IMR-90 (cell line): ENCODE measurements at regions not wholly inside any gene's neighbourhood (a gene's known extent, or its start where the extent isn't known, plus 50 kb on each side); places are given as distances from the start of the nearest gene placed in this dataset.

Source experiments
- ATAC-seq: fragments of 200-7000 bp; cut with Tn5 transposase; 2 replicates; pipeline ENCODE4 v1.9.1; 2020; ENCODE audit warnings: low read depth, mild to moderate bottlenecking, moderate library complexity
- BruUV-seq: library from RNA; stranded (reverse); fragments of 400-500 nt; replicated peaks from 2 replicates; lab custom pipeline; 2021; lab: Mats Ljungman, UMichigan
- CTCF ChIA-PET: fragments of 300-600 bp; formaldehyde crosslinking; extraction: SDS; loops from one replicate; lab custom pipeline; 2021; ENCODE audit warnings: antibody characterized with exemption; lab: Yijun Ruan, JAX
- POLR2A ChIA-PET: fragments of 300-600 bp; sonication (Branson Sonifier 250); formaldehyde crosslinking; loops from one replicate; lab custom pipeline; 2022; ENCODE audit warnings: antibody characterized with exemption; ENCODE audit not compliant: unreplicated experiment; lab: Charles Lee
- DNase-seq: peaks from one replicate; pipeline ENCODE4 v3.0.0; 2013
- H2AFZ ChIP-seq: replicated peaks from 2 replicates; pipeline ENCODE3; 2013; ENCODE audit warnings: low read length, mild to moderate bottlenecking; ENCODE audit not compliant: poor library complexity
- H2AK5ac ChIP-seq: 2 replicates; pipeline ENCODE4 v1.6.1; 2013; ENCODE audit warnings: low read depth, low read length, inconsistent platforms
- H2AK9ac ChIP-seq: replicated peaks from 2 replicates; pipeline ENCODE3; 2013; ENCODE audit warnings: mild to moderate bottlenecking, low read depth, low read length, moderate library complexity; ENCODE audit not compliant: poor library complexity
- H2BK120ac ChIP-seq: 2 replicates; pipeline ENCODE4 v1.6.1; 2013; ENCODE audit warnings: low read depth, low read length, inconsistent platforms
- H2BK15ac ChIP-seq: 3 replicates; pipeline ENCODE4 v1.6.1; 2013; ENCODE audit warnings: low read depth, low read length, inconsistent platforms
- H2BK20ac ChIP-seq: 2 replicates; pipeline ENCODE4 v1.6.1; 2013; ENCODE audit warnings: low read depth, mild to moderate bottlenecking, inconsistent platforms, low read length, moderate library complexity
- H2BK5ac ChIP-seq: 2 replicates; pipeline ENCODE4 v1.6.1; 2013; ENCODE audit warnings: mild to moderate bottlenecking, low read depth, low read length, inconsistent platforms; ENCODE audit not compliant: poor library complexity, severe bottlenecking
- H3K14ac ChIP-seq: replicated peaks from 2 replicates; pipeline ENCODE4 v1.6.1; 2013; ENCODE audit warnings: low read depth, low read length, inconsistent platforms
- H3K18ac ChIP-seq: 2 replicates; pipeline ENCODE4 v1.6.1; 2013; ENCODE audit warnings: low read depth, low read length, control low read depth
- H3K23ac ChIP-seq: 2 replicates; pipeline ENCODE4 v1.6.1; 2013; ENCODE audit warnings: low read depth, low read length, inconsistent platforms
- H3K27ac ChIP-seq: 2 replicates; pipeline ENCODE4 v1.5.1; 2013; ENCODE audit warnings: mild to moderate bottlenecking, control low read depth, low read length; ENCODE audit not compliant: insufficient read depth
- H3K27me3 ChIP-seq: 2 replicates; pipeline ENCODE4 v1.6.1; 2013; ENCODE audit warnings: low read length; ENCODE audit not compliant: control insufficient read depth, insufficient read depth
- H3K36me3 ChIP-seq: 2 replicates; pipeline ENCODE4 v1.6.1; 2013; ENCODE audit warnings: low read length, mixed read lengths; ENCODE audit not compliant: control insufficient read depth, insufficient read depth
- H3K4ac ChIP-seq: 2 replicates; pipeline ENCODE4 v1.6.1; 2013; ENCODE audit warnings: low read depth, low read length, inconsistent platforms
- H3K4me1 ChIP-seq: 2 replicates; pipeline ENCODE4 v1.6.1; 2013; ENCODE audit warnings: low read length, mixed read lengths; ENCODE audit not compliant: control insufficient read depth, insufficient read depth
- H3K4me2 ChIP-seq: 2 replicates; pipeline ENCODE4 v1.6.1; 2013; ENCODE audit warnings: low read depth, mild to moderate bottlenecking, control low read depth, low read length, moderate library complexity
- H3K4me3 ChIP-seq: 2 replicates; pipeline ENCODE4 v1.5.1; 2013; ENCODE audit warnings: low read depth, mild to moderate bottlenecking, control low read depth, low read length, moderate library complexity; ENCODE audit not compliant: insufficient read depth
- H3K56ac ChIP-seq: 2 replicates; pipeline ENCODE4 v1.6.1; 2013; ENCODE audit warnings: low read length, inconsistent platforms; ENCODE audit not compliant: insufficient read depth; ENCODE audit errors: extremely low read depth
- H3K79me1 ChIP-seq, 2 experiments: 2 replicates each; pipeline ENCODE4 v1.6.1; 2013; ENCODE audit warnings: low read length in 2 of 2, inconsistent platforms in 1 of 2, low read depth in 1 of 2
- H3K9ac ChIP-seq: 2 replicates; pipeline ENCODE4 v1.6.1; 2013; ENCODE audit warnings: low read depth, low read length, control low read depth
- H3K9me1 ChIP-seq: 2 replicates; pipeline ENCODE4 v1.6.1; 2013; ENCODE audit warnings: low read length, inconsistent platforms; ENCODE audit not compliant: insufficient read depth
- H3K9me3 ChIP-seq: 2 replicates; pipeline ENCODE4 v1.6.1; 2013; ENCODE audit warnings: low read length; ENCODE audit not compliant: control insufficient read depth, insufficient read depth
- H4K20me1 ChIP-seq: 2 replicates; pipeline ENCODE4 v1.6.1; 2013; ENCODE audit warnings: low read length, inconsistent platforms; ENCODE audit not compliant: insufficient read depth
- H4K5ac ChIP-seq: 2 replicates; pipeline ENCODE4 v1.6.1; 2013; ENCODE audit warnings: mild to moderate bottlenecking, low read depth, low read length, control low read depth
- H4K8ac ChIP-seq, 2 experiments: 2 replicates each; pipeline ENCODE4 v1.6.1; 2013; ENCODE audit warnings: low read depth in 2 of 2, low read length in 2 of 2, control low read depth in 1 of 2, inconsistent platforms in 1 of 2
- H4K91ac ChIP-seq: 2 replicates; pipeline ENCODE4 v1.6.1; 2013; ENCODE audit warnings: low read depth, low read length, inconsistent platforms; ENCODE audit not compliant: insufficient read depth
- BHLHE40 ChIP-seq: fragments of 150-350 bp; IDR thresholded peaks from 2 replicates; pipeline ENCODE4 v1.6.1; 2016; ENCODE audit warnings: mild to moderate bottlenecking, low read depth, low read length
- CEBPB ChIP-seq: IDR thresholded peaks from 2 replicates; pipeline ENCODE4 v1.6.1; 2012; ENCODE audit warnings: low read depth, low read length, improper control_type of control experiment
- CHD1 ChIP-seq: IDR thresholded peaks from 2 replicates; pipeline ENCODE4 v1.6.1; 2012; ENCODE audit warnings: low read depth, low read length, improper control_type of control experiment
- MAFK ChIP-seq: IDR thresholded peaks from 2 replicates; pipeline ENCODE4 v1.6.1; 2012; ENCODE audit warnings: low read depth, low read length, improper control_type of control experiment
- MAZ ChIP-seq: IDR thresholded peaks from 2 replicates; pipeline ENCODE4 v1.6.1; 2012; ENCODE audit warnings: low read depth, mild to moderate bottlenecking, low read length, improper control_type of control experiment, moderate library complexity, borderline replicate concordance
- MXI1 ChIP-seq: IDR thresholded peaks from 2 replicates; pipeline ENCODE4 v1.6.1; 2012; ENCODE audit warnings: low read depth, mild to moderate bottlenecking, low read length, moderate library complexity, borderline replicate concordance
- POLR2A ChIP-seq: IDR thresholded peaks from 2 replicates; pipeline ENCODE4 v1.6.1; 2012; ENCODE audit warnings: mild to moderate bottlenecking, low read depth, low read length
- WGBS, 2 experiments: methylation state at CpG; one replicate each; pipeline versions ENCODE4 v1.1.5 to v1.1.7; 2013; ENCODE audit warnings: missing lambda C conversion rate in 2 of 2; ENCODE audit not compliant: insufficient read length in 1 of 2; ENCODE audit errors: extremely low coverage in 2 of 2; 5-methylcytosine and 5-hydroxymethylcytosine counted together
- dilution Hi-C: fragments of 300-500 bp; cut with HindIII; formaldehyde crosslinking; loops from one replicate; pipeline ENCODE4 v1.14.3; 2018; ENCODE audit warnings: low sequenced_read_pairs; ENCODE audit not compliant: unreplicated experiment
- in situ Hi-C: fragments of 300-500 bp; cut with MboI; formaldehyde crosslinking; loops from 3 replicates; pipeline ENCODE4 v1.14.3; 2019; ENCODE audit warnings: low sequenced_read_pairs, inconsistent platforms, mixed read lengths
- intact Hi-C: fragments of 100-400 bp; cut with micrococcal nuclease; formaldehyde crosslinking; loops from 2 replicates; pipeline ENCODE4 v1.10.0; 2022
- TF ChIP-seq, protein P1 (sequence below): fragments of 150-350 bp; IDR thresholded peaks from 2 replicates; pipeline ENCODE4 v1.6.1; 2016; ENCODE audit warnings: low read depth, mild to moderate bottlenecking, low read length, moderate library complexity, borderline replicate concordance
- TF ChIP-seq, protein P2 (sequence below): fragments of 150-350 bp; IDR thresholded peaks from 2 replicates; pipeline ENCODE4 v1.6.1; 2017; ENCODE audit warnings: mild to moderate bottlenecking, antibody characterized with exemption, low read length, low read depth
- TF ChIP-seq, protein P3 (sequence below): conservative IDR thresholded peaks from 2 replicates; pipeline ENCODE4 v1.5.1; 2012; ENCODE audit warnings: mild to moderate bottlenecking, low read depth, low read length, improper control_type of control experiment

DNA sequence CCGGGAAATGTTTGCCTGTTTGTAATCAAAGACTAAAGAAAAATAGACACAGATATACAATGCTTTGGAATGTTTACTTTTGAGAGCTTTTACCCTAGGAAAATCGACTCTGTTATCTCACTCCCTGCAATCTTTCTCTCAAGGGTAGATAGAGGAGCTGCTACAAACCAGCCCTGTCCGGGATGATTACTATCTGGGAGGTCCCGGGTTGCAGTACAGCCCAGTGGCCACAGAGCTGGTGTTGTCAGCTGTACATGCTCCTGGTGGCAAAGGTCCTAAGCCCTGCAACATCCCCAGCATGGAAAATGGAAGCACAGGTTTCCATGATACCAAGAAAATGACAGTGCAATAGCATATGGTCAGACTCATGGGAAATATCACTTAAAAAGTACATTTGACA, 570.5 kb upstream of the SOX11 start:
- no peak for ATAC-seq
- Histone ChIP-seq H3K4ac (no peak overlapping the region), H4K91ac (no peak overlapping the region), H3K27ac (no peak overlapping the region), H3K56ac (no peak overlapping the region), H3K79me1 (no peaks in the 10 kb centered on the region), H3K9me3 (peaks cover 5% of the 10 kb centered on the region), H2AFZ (no peak overlapping the region), H4K5ac (no peak overlapping the region), H3K4me2 (no peak overlapping the region), H2AK5ac (no peak overlapping the region), H3K4me3 (no peak overlapping the region), H4K8ac (no peak overlapping the region), H3K27me3 (no peaks in the 10 kb centered on the region), H2BK120ac (no peak overlapping the region), H3K36me3 (no peaks in the 10 kb centered on the region), H3K4me1 (no peaks in the 10 kb centered on the region), H2BK20ac (no peak overlapping the region), H3K18ac (no peak overlapping the region), H3K14ac (no peak overlapping the region), H3K23ac (no peak overlapping the region), H2AK9ac (no peak overlapping the region), H4K20me1 (no peaks in the 10 kb centered on the region), H2BK15ac (no peak overlapping the region), H3K9ac (no peak overlapping the region), H3K9me1 (no peaks in the 10 kb centered on the region), H2BK5ac (no peak overlapping the region)
- 0% methylated on average over 1 of the region's 4 CpGs; no CpG with 5 or more reads in 1 of the 2 experiments for WGBS, 2 experiments
- CTCF ChIA-PET, result no interaction called here
- BruUV-seq, result no TSS peak
- POLR2A ChIA-PET, result no interaction called here
- dilution Hi-C loops (no loop called here), intact Hi-C loops (no loop called here), in situ Hi-C loops (no loop called here)
- DNase-seq, result no peak
- no peak for TF ChIP-seq MAZ
- TF ChIP-seq MXI1, result no peak
- TF ChIP-seq, protein P1, sequence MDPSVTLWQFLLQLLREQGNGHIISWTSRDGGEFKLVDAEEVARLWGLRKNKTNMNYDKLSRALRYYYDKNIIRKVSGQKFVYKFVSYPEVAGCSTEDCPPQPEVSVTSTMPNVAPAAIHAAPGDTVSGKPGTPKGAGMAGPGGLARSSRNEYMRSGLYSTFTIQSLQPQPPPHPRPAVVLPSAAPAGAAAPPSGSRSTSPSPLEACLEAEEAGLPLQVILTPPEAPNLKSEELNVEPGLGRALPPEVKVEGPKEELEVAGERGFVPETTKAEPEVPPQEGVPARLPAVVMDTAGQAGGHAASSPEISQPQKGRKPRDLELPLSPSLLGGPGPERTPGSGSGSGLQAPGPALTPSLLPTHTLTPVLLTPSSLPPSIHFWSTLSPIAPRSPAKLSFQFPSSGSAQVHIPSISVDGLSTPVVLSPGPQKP, result no peak
- TF ChIP-seq MAFK, result no peak
- TF ChIP-seq, protein P2, sequence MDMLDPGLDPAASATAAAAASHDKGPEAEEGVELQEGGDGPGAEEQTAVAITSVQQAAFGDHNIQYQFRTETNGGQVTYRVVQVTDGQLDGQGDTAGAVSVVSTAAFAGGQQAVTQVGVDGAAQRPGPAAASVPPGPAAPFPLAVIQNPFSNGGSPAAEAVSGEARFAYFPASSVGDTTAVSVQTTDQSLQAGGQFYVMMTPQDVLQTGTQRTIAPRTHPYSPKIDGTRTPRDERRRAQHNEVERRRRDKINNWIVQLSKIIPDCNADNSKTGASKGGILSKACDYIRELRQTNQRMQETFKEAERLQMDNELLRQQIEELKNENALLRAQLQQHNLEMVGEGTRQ, result no peak
- TF ChIP-seq, protein P3, sequence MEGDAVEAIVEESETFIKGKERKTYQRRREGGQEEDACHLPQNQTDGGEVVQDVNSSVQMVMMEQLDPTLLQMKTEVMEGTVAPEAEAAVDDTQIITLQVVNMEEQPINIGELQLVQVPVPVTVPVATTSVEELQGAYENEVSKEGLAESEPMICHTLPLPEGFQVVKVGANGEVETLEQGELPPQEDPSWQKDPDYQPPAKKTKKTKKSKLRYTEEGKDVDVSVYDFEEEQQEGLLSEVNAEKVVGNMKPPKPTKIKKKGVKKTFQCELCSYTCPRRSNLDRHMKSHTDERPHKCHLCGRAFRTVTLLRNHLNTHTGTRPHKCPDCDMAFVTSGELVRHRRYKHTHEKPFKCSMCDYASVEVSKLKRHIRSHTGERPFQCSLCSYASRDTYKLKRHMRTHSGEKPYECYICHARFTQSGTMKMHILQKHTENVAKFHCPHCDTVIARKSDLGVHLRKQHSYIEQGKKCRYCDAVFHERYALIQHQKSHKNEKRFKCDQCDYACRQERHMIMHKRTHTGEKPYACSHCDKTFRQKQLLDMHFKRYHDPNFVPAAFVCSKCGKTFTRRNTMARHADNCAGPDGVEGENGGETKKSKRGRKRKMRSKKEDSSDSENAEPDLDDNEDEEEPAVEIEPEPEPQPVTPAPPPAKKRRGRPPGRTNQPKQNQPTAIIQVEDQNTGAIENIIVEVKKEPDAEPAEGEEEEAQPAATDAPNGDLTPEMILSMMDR, result no peak
- no peak for TF ChIP-seq POLR2A
- no peak for TF ChIP-seq CHD1
- no peak for TF ChIP-seq CEBPB
- no peak for TF ChIP-seq BHLHE40
